ENCODE measurements at regions not wholly inside any gene's neighbourhood (a gene's known extent, or its start where the extent isn't known, plus 50 kb on each side); places are given as distances from the start of the nearest gene placed in this dataset.

DNA sequence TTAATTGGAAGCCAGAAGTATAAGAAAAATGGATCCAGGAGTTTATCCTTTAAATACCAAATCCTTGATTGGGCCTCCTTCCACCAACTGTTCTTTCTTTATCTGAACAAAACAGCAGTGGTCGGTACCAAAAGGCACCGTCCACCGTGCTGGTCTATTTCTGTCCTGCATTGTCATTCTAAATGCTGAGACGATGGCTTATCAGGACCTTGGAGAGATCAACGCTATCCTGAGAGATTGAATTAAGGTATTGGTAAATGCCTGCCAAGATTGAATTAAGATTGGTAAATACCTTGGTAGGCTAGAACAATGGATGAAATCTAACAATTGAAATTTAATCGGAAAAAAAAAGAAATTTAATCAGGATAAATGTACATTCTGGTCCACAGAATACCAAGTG lies 73.4 kb upstream of the SOD1 start:
- TF ChIP-seq JUN (IDR thresholded peaks at IDR 0.05; ENCODE audit: borderline replicate concordance, insufficient read depth, insufficient read length, low read depth) (no peak), POLR2A (IDR thresholded peaks at IDR 0.05; ENCODE audit: low read depth, low read length) (no peak), CTCF (IDR thresholded peaks at IDR 0.05; ENCODE audit: extremely low read depth in 1 of 2, insufficient read depth in 1 of 2, low read depth in 1 of 2, low read length in 2 of 2) (no peak), EZH2 (IDR thresholded peaks at IDR 0.05; ENCODE audit: borderline replicate concordance, low read depth, low read length, severe bottlenecking) (no peak), POLR2AphosphoS5 (IDR thresholded peaks at IDR 0.05; ENCODE audit: insufficient read depth, low read depth, low read length) (no peak), GATA2 (IDR thresholded peaks at IDR 0.05; ENCODE audit: insufficient read depth, insufficient read length, low read depth, low read length) (no peak), FOS (IDR thresholded peaks at IDR 0.05; ENCODE audit: borderline replicate concordance, insufficient read depth, low read length) (no peak), MYC (IDR thresholded peaks at IDR 0.05; ENCODE audit: low read depth, low read length) (no peak)
- TF ChIP-seq, protein P1, sequence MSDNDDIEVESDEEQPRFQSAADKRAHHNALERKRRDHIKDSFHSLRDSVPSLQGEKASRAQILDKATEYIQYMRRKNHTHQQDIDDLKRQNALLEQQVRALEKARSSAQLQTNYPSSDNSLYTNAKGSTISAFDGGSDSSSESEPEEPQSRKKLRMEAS (IDR thresholded peaks at IDR 0.05; ENCODE audit: insufficient read depth, insufficient read length) = no peak
